ENCODE measurements at regions not wholly inside any gene's neighbourhood (a gene's known extent, or its start where the extent isn't known, plus 50 kb on each side); places are given as distances from the start of the nearest gene placed in this dataset.

- no peak for DNase-seq
Measured at GRCh38 chr14:86015941-86016340, 486.0 kb downstream of the FLRT2 start.

DNA sequence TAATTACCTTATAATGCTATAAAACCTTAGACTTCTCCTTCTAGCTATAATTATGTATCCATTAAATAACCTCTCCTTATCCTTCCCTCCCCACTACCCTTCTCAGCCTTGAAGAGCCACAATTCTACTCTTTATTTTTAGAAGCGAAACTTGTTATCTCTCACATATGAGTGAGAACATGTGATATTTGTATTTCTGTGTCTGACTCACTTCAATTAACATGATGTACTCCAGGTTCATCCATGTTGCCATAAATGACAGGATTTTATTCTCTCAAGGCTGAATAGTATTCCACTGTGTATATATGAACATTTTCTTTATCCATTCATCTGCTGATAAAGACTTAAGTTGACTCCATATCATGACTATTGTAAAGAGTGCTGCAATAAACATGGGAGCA lies 485.6 kb downstream of the FLRT2 start:
- DNase-seq: no peak

DNA sequence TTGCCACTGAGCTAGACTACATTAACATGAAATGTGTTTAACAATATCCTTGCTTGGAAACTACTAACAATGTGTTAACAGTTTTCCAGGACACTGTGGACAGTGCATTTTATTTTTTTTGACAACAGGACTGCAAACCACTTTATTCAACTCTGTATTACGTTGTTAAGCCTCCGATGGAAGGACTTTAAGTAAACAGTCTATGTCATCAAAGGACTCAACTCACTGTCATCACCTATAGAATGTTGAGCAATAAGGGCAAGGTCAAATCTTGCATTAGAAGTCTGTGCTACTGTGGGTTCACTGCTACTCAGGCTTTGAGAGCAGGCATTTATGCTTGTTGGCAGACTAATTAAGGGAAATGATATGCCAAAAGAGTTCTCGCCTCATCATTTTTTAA lies 483.7 kb downstream of the FLRT2 start:
- DNase-seq: no peak

DNA sequence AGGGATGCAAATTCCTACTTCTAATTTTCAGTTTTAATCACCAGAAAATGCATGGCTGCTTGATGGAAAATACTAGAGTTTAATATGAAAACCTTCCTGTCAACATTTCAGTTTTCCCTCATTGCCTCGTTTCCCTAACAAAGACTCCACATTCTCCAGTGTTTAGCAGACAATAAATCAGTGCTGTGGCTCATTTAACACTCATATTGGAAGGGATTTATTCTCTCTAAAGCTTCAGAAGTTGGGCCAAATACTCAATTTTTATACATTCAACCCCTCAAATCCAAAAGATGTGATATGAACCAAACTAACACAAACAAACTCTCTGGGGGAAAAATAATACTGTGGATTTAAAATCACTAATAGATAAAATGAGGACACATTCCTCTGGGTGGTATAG lies 482.5 kb downstream of the FLRT2 start:
- no peak for DNase-seq

- DNase-seq: no peak
Measured at GRCh38 chr14:86003998-86004397, 474.1 kb downstream of the FLRT2 start.

- DNase-seq: no peak
Measured at GRCh38 chr14:85996551-85996950, 466.6 kb downstream of the FLRT2 start.

DNA sequence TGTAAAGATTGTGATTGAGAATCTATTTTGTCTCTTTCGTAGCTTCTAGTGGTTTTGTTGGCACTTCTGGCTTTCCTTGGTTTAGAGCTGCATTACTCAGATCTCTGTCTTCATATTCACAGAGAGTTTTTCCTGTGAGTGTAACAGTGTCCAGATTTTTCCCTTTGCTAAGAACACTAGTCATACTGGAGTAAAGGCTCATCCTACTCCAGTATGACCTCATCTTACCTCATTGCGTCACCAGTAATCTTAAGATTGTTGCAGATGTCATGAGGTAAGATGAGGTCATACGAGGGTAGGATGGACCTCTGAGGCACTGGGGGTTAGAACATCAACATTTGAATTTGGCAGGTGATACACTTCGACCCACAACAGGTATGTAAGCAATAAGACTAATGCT lies 461.2 kb downstream of the FLRT2 start:
- DNase-seq: no peak

DNA sequence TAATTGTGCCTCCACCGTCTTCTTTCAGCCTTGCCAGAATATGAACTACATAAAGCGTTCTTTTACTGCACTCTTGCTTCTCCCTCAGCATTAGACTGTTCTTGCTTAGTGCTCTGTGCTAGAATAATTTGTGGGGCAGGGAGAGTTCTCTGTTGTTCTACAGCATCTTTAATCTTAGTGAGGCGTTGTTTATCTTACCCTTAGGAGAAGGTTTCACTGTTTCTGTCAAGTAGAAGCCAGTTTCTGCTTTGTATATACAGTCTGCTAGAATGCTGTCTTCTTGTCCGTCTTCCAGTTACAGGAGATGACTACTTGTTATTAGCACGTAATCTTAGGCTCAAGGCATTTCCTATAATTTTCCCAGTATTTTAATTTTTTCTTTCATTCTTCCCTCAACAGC lies 458.0 kb downstream of the FLRT2 start:
- DNase-seq: no peak

DNA sequence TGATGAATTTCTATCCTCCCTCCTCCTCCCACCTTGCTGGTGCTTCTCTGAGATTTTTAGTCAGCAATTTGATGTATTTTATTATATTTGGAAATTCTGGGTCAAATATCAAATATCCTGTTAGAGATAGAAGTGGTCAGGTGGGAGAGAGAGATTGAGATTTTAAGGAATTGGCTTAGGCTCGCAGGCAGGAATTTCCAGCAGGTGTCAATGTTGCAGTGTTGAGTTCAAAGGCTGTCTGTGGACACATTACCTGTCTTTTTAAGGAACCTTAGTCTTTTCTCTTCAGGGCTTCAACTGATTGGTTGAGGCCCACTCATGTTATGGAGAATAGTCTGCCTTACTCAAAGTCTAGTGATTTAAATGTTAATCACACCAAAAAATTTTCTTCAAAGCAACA lies 457.3 kb downstream of the FLRT2 start:
- DNase-seq: no peak

- no peak for DNase-seq
Measured at GRCh38 chr14:85978582-85979250, 448.8 kb downstream of the FLRT2 start.

GRCh38 chr14:85974602-85975001 lies 444.7 kb downstream of the FLRT2 start:
- no peak for DNase-seq

DNA sequence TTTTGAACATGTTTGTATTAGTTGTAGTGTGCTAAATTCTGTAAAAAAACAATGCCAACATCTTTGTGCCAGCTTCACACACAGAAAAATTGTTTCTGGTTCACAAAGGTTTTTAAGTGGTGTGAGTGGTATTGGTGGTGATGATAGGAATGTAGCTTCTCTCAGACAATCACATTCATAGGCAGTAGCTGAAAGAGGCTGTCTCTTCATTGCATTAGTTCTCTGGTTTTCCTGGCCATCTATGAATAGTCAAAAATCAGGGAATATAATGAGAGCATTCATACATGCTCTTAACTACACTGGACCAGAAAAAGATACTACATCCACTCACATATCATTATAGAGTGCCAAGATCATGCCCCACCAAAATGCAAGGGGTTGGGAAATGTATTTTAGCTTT lies 433.5 kb downstream of the FLRT2 start:
- DNase-seq: no peak

DNA sequence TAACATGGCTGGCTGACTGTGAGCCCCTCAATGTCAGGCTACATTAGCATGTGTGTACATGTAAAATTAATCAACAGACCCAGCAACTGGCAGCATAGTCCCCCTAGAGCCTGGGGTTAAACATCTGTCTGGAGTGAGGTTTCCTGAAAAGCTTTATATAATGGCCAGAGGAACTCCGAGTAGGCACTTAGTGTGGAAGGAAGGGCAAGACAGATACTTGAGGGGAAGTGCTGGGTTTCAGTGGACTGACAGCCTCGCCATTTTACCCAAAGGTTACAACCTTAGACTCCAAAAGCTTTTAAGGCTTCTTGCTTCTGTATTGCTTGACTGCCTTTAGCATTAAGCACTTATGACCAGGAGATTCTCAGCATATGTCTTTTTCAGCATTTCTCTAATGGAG lies 430.8 kb downstream of the FLRT2 start:
- DNase-seq: no peak

GRCh38 chr14:85959063-85959462 lies 429.1 kb downstream of the FLRT2 start:
- DNase-seq: no peak

- DNase-seq: no peak
Measured at GRCh38 chr14:85958069-85958468, 428.1 kb downstream of the FLRT2 start.

DNA sequence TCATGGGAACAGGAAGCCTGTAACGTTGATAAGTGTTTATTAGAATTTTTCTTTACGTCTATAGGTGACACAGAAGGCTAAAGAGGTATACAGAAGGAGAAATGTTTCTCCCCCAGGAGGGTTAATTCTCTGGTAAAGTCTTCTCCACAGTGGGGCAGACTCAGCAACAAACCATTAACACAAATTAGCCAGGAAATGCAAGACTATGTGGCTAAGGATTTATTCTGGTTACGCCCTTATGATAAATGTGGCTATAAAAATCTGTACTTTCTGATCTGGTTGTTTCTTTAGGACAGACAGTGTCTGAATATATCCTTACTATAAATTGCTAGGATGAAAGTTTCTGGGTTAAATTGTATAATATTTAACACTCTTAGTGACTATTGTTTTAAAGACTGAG lies 423.3 kb downstream of the FLRT2 start:
- no peak for DNase-seq

- DNase-seq: no peak
Measured at GRCh38 chr14:85948153-85948552, 418.2 kb downstream of the FLRT2 start.

DNA sequence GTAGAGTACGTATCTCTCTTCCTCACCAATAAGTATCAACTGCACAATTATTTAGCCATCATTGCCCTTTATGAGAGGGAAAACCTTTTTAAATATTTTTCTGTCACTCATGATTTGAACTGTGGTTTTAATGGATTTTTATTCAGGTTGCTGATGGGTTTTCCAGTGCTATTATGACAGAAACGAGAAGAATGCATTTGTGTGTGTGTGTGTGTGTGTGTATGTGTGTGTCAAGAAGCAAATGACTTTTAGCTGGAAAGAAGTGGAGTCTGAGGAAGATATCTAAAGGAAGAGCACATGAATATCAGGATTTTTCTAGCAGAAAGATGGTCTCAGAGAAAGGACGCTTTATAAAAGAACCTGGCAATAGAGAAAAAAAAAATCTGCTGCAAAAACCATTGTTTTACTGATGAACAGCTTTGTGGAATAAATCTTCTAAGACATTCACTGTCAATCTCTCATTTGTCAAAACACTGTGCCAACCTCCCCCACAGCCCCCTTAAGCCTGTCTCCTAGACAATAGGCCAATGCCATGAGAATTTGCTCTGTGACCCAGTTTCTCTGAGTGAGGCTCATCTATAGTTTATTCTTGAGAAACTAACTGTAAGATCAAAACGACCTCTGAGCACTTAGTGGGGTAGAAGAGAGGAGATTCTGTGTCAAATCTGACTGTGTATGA lies 417.7 kb downstream of the FLRT2 start:
- DNase-seq: no peak

GRCh38 chr14:85943192-85943591 lies 413.2 kb downstream of the FLRT2 start:
- no peak for DNase-seq

GRCh38 chr14:85934886-85935254 lies 404.9 kb downstream of the FLRT2 start:
- DNase-seq: no peak

DNA sequence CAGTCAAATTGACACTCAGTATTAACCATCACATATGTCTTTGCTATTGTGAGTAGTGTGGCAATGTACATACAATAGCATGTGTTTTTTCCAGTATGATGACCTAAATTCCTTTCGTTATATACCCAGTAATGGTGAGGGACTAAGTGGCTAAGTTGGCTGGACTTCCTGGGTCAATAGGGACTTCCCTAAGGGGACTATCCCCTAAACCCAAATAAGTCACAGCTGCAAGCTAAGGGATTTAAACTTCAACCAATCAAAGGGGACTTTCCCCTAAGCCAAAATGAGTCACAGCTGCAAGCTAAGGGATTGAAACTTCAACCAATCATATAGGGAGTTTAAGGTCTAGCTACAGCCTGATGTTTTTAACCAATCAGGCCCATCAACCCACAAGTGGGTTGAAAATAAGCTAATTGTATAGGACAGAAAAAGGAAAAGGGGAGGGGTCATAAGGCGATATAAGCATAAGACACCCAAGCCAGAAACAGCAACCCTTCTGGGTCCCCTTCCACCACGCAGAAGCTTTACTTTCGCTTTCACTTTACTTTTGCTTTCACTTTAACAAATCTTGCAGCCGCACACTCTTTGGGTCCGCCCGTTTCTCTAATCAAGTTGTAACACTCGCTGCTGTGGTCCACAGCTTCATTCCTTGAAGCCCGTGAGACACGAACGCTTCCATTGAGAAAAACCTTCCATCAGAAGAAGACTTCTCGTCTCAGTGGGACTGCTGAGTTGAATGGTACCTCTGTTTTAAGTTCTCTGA lies 404.4 kb downstream of the FLRT2 start:
- peak; percentile 78 to 93 for DNase-seq

- DNase-seq: no peak
Measured at GRCh38 chr14:85921241-85921640, 391.3 kb downstream of the FLRT2 start.

DNA sequence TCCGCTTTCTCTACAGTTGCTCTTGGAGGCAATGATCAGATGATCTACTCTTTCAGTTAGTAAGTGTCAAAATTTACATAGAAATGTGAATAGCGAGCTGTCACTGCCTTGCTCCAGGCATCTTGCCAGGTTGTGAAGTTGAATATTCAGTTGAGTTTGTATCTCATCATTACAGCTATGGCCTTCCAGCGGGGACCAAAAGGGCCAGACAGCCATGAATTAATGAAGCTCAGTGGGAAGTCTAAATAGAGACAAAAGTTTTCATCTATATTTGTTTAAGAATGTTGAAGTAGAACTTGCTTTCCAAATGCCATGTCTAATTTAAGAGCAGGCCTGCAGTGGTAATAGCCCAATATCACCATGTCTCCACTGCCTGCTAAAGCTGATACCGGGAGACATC lies 387.8 kb downstream of the FLRT2 start:
- DNase-seq: no peak

- no peak for DNase-seq
Measured at GRCh38 chr14:85915711-85916110, 385.8 kb downstream of the FLRT2 start.

All from CD4-positive, alpha-beta T cell treated with Interleukin-4 for 1 hour (primary cell).